Fibroblast of villous mesenchyme (primary cell): ENCODE measurements at regions not wholly inside any gene's neighbourhood (a gene's known extent, or its start where the extent isn't known, plus 50 kb on each side); places are given as distances from the start of the nearest gene placed in this dataset.

Experiments
- DNase-seq: peaks from one replicate; pipeline ENCODE4 v3.0.0-alpha.2; 2010; ENCODE audit warnings: low read depth
- H3K4me3 ChIP-seq: 2 replicates; pipeline ENCODE4 v1.5.1; 2011; ENCODE audit warnings: low read depth, mild to moderate bottlenecking, low read length
- CTCF ChIP-seq: IDR thresholded peaks from 2 replicates; pipeline ENCODE4 v1.5.1; 2012; ENCODE audit warnings: low read depth, mild to moderate bottlenecking, low read length; ENCODE audit not compliant: insufficient read depth

DNA sequence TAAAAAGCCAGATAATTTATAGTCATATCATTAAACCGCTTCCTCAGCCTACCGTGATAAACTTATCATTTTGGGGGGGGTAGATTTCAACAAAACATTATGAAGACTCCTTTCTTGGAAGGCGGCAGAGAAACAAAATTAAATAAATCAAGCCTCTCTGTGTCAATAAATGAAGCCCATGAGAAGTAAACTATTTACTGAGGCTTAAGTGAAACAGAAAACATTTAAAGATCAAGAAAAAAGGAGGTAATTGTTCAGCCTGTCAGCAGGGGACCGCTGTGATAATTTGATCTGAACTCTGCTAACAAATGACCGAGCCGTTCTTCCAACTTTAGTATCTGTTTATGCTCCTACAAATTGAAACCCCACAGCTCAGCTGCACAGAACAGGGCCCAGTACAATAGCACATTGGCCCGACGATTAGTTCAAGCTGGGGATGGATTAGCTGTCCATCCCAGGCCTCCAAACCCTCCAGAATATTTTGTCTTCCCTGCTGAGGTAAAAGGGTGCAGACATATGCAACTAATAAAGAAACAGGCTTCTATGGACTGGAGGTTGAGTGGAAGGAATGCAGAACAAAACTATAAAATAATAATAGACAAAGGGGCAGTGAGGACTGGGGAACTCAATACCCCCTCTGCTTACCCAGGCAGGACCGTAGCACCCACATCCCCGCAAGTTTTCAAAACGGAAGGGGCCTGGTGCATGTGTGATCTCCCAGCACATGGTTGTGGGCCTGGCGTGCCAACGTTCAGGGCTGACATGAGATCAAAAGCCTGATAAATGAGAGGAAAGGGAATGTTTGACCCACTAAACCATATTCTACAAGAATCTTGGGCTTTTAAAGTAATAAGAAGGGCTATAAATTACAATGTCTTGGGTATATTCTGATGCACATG lies 298.1 kb upstream of the IRX5 start:
- no peak for DNase-seq
- TF ChIP-seq CTCF = no peak
- no peak overlapping the region for H3K4me3 ChIP-seq

GRCh38 chr16:54631782-54632181 lies 298.9 kb upstream of the IRX5 start:
- H3K4me3 ChIP-seq = no peak overlapping the region
- no peak for TF ChIP-seq CTCF
- DNase-seq = no peak

GRCh38 chr16:54630284-54630967 lies 300.2 kb upstream of the IRX5 start:
- no peak overlapping the region for H3K4me3 ChIP-seq
- DNase-seq = no peak
- TF ChIP-seq CTCF = no peak

- DNase-seq = no peak
- no peak overlapping the region for H3K4me3 ChIP-seq
- no peak for TF ChIP-seq CTCF
Observed at GRCh38 chr16:54628796-54629625, 301.7 kb upstream of the IRX5 start.

GRCh38 chr16:54627616-54628015 lies 303.0 kb upstream of the IRX5 start:
- no peak for TF ChIP-seq CTCF
- DNase-seq = no peak

DNA sequence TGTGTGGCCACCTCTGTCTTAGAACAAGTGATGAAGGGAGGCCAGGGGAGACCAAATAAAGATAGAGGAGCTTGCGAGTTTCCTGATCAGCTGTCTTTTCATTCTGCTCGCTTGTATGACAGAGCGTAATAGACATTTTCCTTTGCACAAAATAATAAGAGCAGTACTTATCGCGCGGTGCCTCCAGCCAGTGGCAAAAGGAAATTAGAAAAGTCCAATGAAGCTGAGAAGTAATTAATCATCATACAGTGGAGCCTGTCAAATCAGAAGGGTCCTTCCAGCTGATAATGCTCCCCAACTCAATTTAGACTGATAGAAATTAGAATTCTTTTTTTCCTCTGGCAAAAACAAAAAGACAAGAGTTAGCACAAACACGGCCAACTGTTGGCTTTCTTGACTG lies 307.0 kb upstream of the IRX5 start:
- no peak for TF ChIP-seq CTCF
- DNase-seq = no peak
- no peak overlapping the region for H3K4me3 ChIP-seq

More at GRCh38 chr16:54627616-54628015, 303.0 kb upstream of the IRX5 start:
- no peak overlapping the region for H3K4me3 ChIP-seq
